ENCODE measurements at regions not wholly inside any gene's neighbourhood (a gene's known extent, or its start where the extent isn't known, plus 50 kb on each side); places are given as distances from the start of the nearest gene placed in this dataset.

DNA sequence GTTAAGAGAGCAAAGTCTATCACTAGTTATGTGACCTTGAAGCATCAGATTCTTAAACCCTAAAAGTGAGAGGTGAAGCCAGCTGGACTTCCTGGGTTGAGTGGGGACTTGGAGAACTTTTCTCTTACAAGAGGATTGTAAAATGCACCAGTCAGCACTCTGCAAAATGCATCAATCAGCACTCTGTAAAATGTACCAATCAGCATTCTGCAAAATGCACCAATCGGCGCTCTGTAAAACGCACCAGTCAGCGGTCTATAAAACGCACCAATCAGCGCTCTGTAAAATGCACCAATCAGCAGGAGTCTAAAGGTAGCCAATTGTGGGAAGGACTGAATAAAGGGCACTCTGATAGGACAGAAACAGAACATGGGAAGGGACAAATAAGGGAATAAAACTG is 291.6 kb upstream of the FAM98A start:
- DNase-seq (ENCODE audit: extremely low read depth, low read depth): no peak
- TF ChIP-seq CTCF (IDR thresholded peaks at IDR 0.05; ENCODE audit: low read depth, low read length): no peak

DNA sequence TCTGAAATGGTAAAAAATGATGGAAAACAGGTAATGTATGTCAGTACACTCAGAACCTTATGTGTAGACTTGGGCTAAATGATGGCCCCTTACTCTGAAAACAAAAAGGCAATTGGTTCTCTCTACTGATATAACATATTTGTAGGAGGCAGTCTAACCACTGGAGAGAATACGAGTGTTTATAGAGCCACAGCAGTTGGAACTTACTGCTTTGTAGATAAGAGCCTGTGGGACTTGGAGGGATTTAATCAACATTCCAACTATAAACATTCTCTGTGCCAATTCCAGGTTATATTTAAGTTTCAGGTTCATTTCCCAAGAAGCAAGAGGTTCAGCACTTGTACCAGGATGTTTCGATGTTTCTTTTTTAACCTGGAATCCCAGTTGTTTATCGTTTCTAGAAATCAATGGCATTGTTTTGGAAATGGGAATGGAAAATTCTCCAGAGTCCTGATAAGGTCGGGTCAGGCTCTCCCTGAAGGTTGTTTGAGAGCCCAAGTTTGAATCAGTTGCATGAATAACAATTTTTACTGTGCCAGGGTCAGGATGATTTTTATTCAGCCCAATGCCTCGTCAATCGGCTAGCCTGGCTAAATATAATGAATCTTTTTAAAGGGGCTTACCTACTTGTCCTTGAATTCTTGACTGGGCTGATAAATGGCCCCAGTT is 278.4 kb upstream of the FAM98A start:
- no peak for DNase-seq (ENCODE audit: extremely low read depth, low read depth)
- TF ChIP-seq CTCF (IDR thresholded peaks at IDR 0.05; ENCODE audit: low read depth, low read length): no peak

GRCh38 chr2:33873076-33873605 is 274.0 kb upstream of the FAM98A start:
- TF ChIP-seq CTCF (IDR thresholded peaks at IDR 0.05; ENCODE audit: low read depth, low read length): no peak

DNA sequence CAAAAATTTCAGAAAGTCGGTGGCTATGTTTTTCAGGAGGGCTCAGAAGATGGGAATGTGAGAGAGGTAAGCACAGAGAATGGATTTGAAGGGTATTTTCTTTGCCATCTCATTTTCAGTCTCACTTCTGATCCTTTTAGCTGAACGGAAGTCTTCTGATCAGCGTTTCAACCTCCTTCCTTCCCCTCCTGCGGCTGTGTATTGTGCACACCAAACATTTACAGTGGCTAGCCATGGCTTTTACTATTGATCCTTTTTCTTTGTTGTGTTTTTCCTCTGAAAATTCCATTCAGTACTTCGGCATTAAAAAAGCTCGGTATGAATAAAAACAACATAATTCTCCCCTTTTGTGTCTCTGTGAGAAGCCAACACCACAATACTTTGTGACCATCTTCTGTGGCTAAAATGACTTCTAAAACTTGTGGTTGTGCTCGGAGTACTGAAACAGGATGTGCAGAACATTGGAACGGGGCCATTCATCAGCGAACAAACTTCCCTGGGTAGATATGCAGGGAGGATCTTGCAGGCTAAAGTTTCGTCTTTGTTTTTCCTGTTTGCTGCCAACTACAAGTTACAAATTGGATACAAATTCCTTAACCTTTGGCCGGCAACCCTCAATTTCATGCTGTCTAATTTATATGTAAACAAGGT is 260.8 kb upstream of the FAM98A start:
- no peak for TF ChIP-seq CTCF (IDR thresholded peaks at IDR 0.05; ENCODE audit: low read depth, low read length)

More at GRCh38 chr2:33873076-33873605, 274.0 kb upstream of the FAM98A start:
- no peak for DNase-seq (ENCODE audit: extremely low read depth, low read depth)

DNA sequence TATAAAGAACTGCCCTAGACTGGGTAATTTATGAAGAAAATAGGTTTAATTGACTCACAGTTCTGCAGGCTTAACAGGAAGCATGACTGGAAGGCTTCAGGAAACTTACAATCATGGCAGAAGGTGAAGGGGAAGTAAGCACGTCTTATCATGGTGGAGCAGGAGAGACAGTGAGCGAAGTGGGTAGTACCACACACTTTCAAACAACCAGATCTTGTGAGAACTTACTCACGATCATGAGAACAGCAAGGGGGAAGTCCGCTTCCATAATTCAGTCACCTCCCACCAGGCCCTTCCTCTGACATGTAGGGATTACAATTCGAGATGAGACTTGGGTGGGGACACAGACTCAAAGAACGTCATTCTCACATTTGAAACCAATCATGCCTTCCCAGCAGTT is 260.1 kb upstream of the FAM98A start:
- no peak for DNase-seq (ENCODE audit: extremely low read depth, low read depth)
- TF ChIP-seq CTCF (IDR thresholded peaks at IDR 0.05; ENCODE audit: low read depth, low read length): no peak

More for the DNA sequence above, 260.8 kb upstream of the FAM98A start:
- no peak for DNase-seq (ENCODE audit: extremely low read depth, low read depth)

DNA sequence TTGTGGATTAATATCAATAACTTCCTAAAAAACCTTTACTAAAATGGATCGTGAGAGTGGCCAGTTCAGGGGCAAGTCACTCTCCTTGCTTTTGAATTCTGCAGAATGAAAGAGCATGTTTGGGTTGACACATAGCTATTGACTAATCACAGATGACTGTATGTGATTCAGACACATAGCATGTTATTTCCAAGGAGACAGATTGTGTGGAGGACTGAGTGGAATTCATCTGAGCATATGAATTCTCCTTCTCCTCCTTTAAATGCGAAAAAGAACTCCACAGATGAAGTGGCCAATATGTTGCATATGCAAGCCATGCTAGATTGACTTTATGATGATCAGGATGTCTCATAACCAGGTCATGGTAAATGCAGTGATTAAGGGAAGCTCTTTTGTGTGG is 249.4 kb upstream of the FAM98A start:
- no peak for DNase-seq (ENCODE audit: extremely low read depth, low read depth)
- no peak for TF ChIP-seq CTCF (IDR thresholded peaks at IDR 0.05; ENCODE audit: low read depth, low read length)

DNA sequence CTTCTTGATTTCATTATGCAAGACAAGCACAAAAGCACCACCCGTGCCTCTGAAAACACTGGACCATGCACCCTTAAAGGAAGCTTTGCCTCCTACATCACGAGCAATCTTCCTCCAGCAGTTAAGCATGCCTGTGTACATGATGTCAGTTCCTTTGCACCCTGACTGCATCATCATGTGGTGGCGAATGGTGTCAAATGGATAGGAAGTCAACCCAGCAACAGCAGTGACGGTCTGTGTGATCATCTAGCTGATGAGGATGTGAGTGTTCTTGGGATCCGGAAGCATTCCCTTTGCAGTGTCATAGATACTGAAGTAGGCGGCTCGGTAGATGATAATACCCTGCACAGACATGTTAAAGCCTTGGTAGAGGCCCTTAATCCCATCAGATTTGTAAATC is 240.7 kb upstream of the FAM98A start:
- DNase-seq (ENCODE audit: extremely low read depth, low read depth): no peak
- no peak for TF ChIP-seq CTCF (IDR thresholded peaks at IDR 0.05; ENCODE audit: low read depth, low read length)
